Effector memory CD4-positive, alpha-beta T cell (primary cell): ENCODE measurements at regions not wholly inside any gene's neighbourhood (a gene's known extent, or its start where the extent isn't known, plus 50 kb on each side); places are given as distances from the start of the nearest gene placed in this dataset.
"Not testable (repeated sequence)": the region's sequence is repeated elsewhere in the genome, so short reads cannot be mapped to it uniquely, and the experiment has no call there.

Experiments
- DNase-seq, 3 donors: peaks; one replicate each; pipeline ENCODE4 v3.0.0-alpha.2; 2020
- H3K27ac ChIP-seq: 2 replicates; pipeline ENCODE4 v1.7.0; 2013; ENCODE audit warnings: mild to moderate bottlenecking, low read length, moderate library complexity; ENCODE audit not compliant: insufficient read depth, poor library complexity, severe bottlenecking
- H3K27me3 ChIP-seq: replicated peaks from 2 replicates; pipeline ENCODE4 v1.7.0; 2013; ENCODE audit warnings: mild to moderate bottlenecking, low read length; ENCODE audit not compliant: insufficient read depth, control insufficient read depth, poor library complexity, severe bottlenecking
- H3K36me3 ChIP-seq: 2 replicates; pipeline ENCODE4 v1.7.0; 2013; ENCODE audit warnings: mild to moderate bottlenecking, low read length, moderate library complexity; ENCODE audit not compliant: control insufficient read depth, insufficient read depth
- H3K4me1 ChIP-seq: 2 replicates; pipeline ENCODE4 v1.7.0; 2013; ENCODE audit warnings: low read length, mild to moderate bottlenecking; ENCODE audit not compliant: control insufficient read depth, insufficient read depth, poor library complexity, severe bottlenecking
- H3K4me3 ChIP-seq: 2 replicates; pipeline ENCODE4 v1.7.0; 2013; ENCODE audit warnings: low read length, low read depth, mild to moderate bottlenecking; ENCODE audit not compliant: insufficient read depth, poor library complexity, severe bottlenecking
- H3K9me3 ChIP-seq: 2 replicates; pipeline ENCODE4 v1.7.0; 2013; ENCODE audit warnings: mild to moderate bottlenecking, low read length, moderate library complexity; ENCODE audit not compliant: control insufficient read depth

GRCh38 chrX:55165026-55165425 lies 55.1 kb upstream of the PAGE5 start:
- H3K36me3 ChIP-seq, H3K27me3 ChIP-seq, H3K4me1 ChIP-seq, H3K27ac ChIP-seq, H3K9me3 ChIP-seq, H3K4me3 ChIP-seq, DNase-seq: not testable (repeated sequence)

GRCh38 chrX:55167124-55167803 lies 52.9 kb upstream of the PAGE5 start:
- H3K4me1 ChIP-seq = no peaks in the 10 kb centered on the region
- H3K4me3 ChIP-seq = no peak overlapping the region
- no peaks in the 10 kb centered on the region for H3K27me3 ChIP-seq
- no peak for DNase-seq
- no peaks in the 10 kb centered on the region for H3K36me3 ChIP-seq
- H3K9me3 ChIP-seq = no peaks in the 10 kb centered on the region
- H3K27ac ChIP-seq = no peak overlapping the region

GRCh38 chrX:55167901-55168300 lies 52.2 kb upstream of the PAGE5 start:
- no peaks in the 10 kb centered on the region for H3K36me3 ChIP-seq
- no peak for DNase-seq
- no peak overlapping the region for H3K4me3 ChIP-seq
- no peaks in the 10 kb centered on the region for H3K9me3 ChIP-seq
- no peaks in the 10 kb centered on the region for H3K27me3 ChIP-seq
- H3K4me1 ChIP-seq = no peaks in the 10 kb centered on the region
- no peak overlapping the region for H3K27ac ChIP-seq

GRCh38 chrX:55169782-55170181 lies 50.4 kb upstream of the PAGE5 start:
- no peak for DNase-seq
- no peaks in the 10 kb centered on the region for H3K36me3 ChIP-seq
- no peaks in the 10 kb centered on the region for H3K4me1 ChIP-seq
- no peak overlapping the region for H3K27ac ChIP-seq
- H3K4me3 ChIP-seq = no peak overlapping the region
- H3K9me3 ChIP-seq = no peaks in the 10 kb centered on the region
- H3K27me3 ChIP-seq = no peaks in the 10 kb centered on the region
